WERI-Rb-1 (cell line): ENCODE measurements at regions not wholly inside any gene's neighbourhood (a gene's known extent, or its start where the extent isn't known, plus 50 kb on each side); places are given as distances from the start of the nearest gene placed in this dataset.
"Not testable (repeated sequence)": the region's sequence is repeated elsewhere in the genome, so short reads cannot be mapped to it uniquely, and the experiment has no call there.

Source experiments
- DNase-seq: peaks from one replicate; pipeline ENCODE4 v3.0.0-alpha.2; 2020
- H3K27ac ChIP-seq: fragments of 250-450 bp; sonication (Bioruptor Pico); 2 replicates; pipeline ENCODE4 v1.5.1; 2020; ENCODE audit warnings: mild to moderate bottlenecking, moderate library complexity
- H3K27me3 ChIP-seq: fragments of 250-450 bp; sonication (Bioruptor Pico); 2 replicates; pipeline ENCODE4 v1.5.1; 2021; ENCODE audit warnings: mild to moderate bottlenecking, low read depth, moderate library complexity; ENCODE audit not compliant: insufficient read depth, severe bottlenecking
- H3K36me3 ChIP-seq: fragments of 250-450 bp; sonication (Bioruptor Pico); 2 replicates; pipeline ENCODE4 v1.5.1; 2020; ENCODE audit warnings: mild to moderate bottlenecking, moderate library complexity
- H3K4me3 ChIP-seq: 2 replicates; pipeline ENCODE4 v1.5.1; 2011; ENCODE audit warnings: low read depth, mild to moderate bottlenecking, control low read depth, low read length
- H3K9me3 ChIP-seq: fragments of 250-450 bp; sonication (Bioruptor Pico); 2 replicates; pipeline ENCODE4 v1.5.1; 2021; ENCODE audit warnings: mild to moderate bottlenecking, moderate library complexity; ENCODE audit not compliant: severe bottlenecking
- TF ChIP-seq, protein P1 (sequence below): IDR thresholded peaks from 2 replicates; pipeline ENCODE4 v1.5.1; 2011; ENCODE audit warnings: low read depth, mild to moderate bottlenecking, control low read depth, inconsistent platforms, low read length

DNA sequence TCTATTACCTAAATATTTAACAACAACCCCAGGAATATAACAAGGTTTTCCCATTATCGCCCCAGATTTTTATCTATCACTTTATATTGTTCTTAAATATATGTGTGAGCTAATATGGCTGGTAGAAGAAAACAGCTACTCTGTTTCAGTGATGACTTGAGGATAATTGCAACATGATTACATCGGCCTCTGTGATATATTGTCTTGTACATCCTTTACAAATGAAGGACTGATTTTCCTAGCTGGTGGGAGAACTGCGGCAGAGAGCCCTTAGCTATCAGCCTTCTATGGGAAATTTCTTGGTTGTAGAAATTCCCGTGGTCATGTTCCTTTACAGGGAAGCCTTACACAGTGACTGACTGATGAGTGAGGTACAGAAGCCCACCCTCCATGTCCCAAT lies 110.9 kb upstream of the ZNF717 start:
- Histone ChIP-seq H3K4me3 (no peak overlapping the region), H3K27ac (no peak overlapping the region), H3K36me3 (no peaks in the 10 kb centered on the region), H3K9me3 (no peaks in the 10 kb centered on the region), H3K27me3 (no peaks in the 10 kb centered on the region)
- no peak for DNase-seq
- TF ChIP-seq, protein P1, sequence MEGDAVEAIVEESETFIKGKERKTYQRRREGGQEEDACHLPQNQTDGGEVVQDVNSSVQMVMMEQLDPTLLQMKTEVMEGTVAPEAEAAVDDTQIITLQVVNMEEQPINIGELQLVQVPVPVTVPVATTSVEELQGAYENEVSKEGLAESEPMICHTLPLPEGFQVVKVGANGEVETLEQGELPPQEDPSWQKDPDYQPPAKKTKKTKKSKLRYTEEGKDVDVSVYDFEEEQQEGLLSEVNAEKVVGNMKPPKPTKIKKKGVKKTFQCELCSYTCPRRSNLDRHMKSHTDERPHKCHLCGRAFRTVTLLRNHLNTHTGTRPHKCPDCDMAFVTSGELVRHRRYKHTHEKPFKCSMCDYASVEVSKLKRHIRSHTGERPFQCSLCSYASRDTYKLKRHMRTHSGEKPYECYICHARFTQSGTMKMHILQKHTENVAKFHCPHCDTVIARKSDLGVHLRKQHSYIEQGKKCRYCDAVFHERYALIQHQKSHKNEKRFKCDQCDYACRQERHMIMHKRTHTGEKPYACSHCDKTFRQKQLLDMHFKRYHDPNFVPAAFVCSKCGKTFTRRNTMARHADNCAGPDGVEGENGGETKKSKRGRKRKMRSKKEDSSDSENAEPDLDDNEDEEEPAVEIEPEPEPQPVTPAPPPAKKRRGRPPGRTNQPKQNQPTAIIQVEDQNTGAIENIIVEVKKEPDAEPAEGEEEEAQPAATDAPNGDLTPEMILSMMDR: no peak

DNA sequence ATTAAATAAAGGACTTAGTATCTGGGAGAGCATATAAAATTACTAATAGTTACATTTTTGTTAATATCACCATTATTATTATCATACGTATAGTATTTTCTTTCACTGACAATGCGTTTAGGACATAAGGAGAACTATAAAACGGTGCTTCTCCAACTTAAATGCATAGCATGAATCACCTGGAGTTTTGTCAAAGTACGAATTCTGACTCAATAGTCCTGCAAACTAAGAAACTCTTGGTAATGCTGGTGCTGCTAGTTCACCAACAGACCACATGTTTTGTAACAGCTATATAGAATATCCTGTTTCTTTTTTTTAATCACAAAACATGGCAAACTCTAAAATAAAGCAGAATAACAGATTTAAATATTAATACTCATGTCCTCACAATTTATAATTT lies 116.1 kb upstream of the ZNF717 start:
- not testable (repeated sequence) for DNase-seq, H3K27ac ChIP-seq, H3K4me3 ChIP-seq, H3K36me3 ChIP-seq, H3K27me3 ChIP-seq, H3K9me3 ChIP-seq

DNA sequence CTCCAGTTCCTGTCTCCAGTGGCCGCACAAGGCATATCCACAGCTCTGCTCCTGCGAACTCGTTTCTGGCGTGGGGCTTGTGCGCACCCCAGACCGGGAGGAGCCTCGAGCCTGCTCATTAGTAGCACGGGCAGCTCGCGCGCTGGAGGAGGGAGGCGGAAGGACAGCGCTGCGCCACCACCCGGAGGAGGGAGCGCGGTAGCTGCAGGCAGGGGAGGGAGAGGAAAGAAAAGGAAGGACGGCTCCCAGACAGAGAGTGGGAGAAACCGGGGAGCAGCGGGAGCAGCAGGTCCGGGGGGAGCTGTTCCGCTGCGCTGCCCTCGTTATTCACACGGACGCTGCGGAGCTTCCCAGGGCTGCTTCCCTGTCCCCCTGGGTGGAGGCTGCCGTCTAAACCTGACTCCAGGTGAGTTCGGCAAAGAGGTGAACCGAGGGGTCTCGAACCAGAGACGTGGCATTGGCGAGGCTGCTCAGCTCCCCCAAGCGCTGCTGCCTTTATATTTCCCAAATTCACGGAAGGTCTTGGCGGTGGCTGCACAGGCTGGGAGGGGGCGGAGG lies 121.3 kb upstream of the ZNF717 start:
- no peaks in the 10 kb centered on the region for H3K36me3 ChIP-seq
- H3K9me3 ChIP-seq: no peaks in the 10 kb centered on the region
- TF ChIP-seq, protein P1: peak; percentile 64
- H3K27ac ChIP-seq: no peak overlapping the region
- peak; percentile 90 for DNase-seq
- H3K4me3 ChIP-seq: peak overlapping the region; percentile 74
- H3K27me3 ChIP-seq: no peaks in the 10 kb centered on the region

DNA sequence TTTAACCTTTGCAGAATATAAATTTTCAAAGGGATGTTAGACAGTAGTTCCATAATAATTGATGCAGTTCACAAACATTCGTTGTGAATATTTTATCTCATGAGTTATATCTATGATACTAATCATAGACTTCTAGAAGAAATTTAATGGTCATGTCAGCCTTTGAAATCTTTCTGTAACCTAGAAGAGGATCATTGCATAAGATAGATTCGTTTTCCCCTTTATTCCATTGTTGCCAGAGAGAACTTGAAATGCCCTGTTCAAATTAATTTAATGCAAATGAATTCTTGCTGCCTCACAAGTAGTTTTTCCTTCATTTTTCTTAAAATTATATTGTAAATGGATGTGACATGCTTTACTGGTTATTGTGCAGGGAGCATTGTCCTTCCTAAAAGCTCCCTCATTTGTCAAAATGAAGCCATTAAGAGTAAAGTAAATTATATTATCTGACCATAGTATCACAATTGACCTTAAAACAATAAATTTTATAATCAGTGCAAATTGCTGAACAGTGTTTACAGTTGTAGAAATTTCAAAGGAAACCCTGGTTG lies 128.5 kb upstream of the ZNF717 start:
- H3K9me3 ChIP-seq: no peaks in the 10 kb centered on the region
- no peak overlapping the region for H3K27ac ChIP-seq
- TF ChIP-seq, protein P1: no peak
- H3K36me3 ChIP-seq: no peaks in the 10 kb centered on the region
- no peak overlapping the region for H3K4me3 ChIP-seq
- no peak for DNase-seq
- H3K27me3 ChIP-seq: no peaks in the 10 kb centered on the region

DNA sequence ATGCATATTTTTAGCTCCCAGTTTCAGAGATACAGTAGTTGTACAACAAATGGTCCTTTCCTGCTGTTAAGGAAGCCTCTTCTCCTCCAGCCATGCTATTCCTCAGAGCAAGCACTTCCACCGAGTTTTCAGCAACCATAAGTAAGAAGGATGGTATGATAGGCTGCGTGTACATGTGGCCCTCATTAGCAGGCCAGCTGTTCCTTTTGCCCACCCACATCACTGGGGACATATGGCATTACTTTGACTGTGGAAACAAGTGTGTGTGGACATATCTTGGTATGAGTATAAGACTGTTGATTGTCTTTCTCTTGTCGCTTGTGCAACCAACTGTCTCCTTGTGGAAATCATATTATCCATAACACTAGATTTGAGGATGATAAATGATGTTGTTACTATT lies 129.4 kb upstream of the ZNF717 start:
- H3K27ac ChIP-seq, H3K36me3 ChIP-seq, H3K9me3 ChIP-seq, DNase-seq, H3K27me3 ChIP-seq, H3K4me3 ChIP-seq: not testable (repeated sequence)

DNA sequence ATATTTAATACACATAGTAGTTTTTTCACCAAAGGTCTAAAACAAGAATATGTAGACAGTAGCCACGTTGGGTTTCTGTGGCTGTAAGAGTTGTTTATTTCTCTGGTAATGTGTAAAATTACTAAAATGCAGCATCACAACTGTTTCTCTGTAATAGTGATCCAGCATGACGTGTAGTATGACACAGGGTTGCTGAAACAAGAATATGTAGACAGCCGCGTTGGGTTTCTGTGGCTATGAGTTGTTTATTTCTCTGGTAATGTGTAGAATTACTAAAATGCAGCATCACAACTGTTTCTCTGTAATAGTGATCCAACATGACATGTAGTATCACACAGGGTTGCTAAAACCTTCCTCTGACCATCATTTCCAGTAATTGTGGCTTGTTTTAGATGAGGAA lies 153.6 kb upstream of the ZNF717 start:
- H3K9me3 ChIP-seq: no peaks in the 10 kb centered on the region
- no peak overlapping the region for H3K4me3 ChIP-seq
- no peak for DNase-seq
- H3K27me3 ChIP-seq: no peaks in the 10 kb centered on the region
- no peaks in the 10 kb centered on the region for H3K36me3 ChIP-seq
- no peak overlapping the region for H3K27ac ChIP-seq
- TF ChIP-seq, protein P1: no peak

DNA sequence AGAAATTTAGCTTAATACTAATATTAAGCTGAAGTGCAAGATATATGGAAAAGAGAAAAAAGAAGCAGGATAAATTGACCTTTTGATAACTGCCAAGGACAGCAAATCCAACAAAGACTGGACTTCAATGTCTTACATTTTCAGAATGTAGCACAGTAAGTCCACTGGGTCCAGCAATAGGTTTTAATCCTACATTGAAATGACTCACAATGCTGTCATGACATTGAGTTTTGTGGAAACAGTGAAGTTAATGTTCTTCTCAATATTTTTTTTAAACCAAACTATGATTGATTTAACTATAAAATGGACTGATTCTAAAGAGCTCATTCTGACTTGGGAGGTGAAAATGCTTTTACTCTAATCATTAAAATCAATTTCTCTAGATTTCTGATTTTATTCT lies 166.6 kb upstream of the ZNF717 start:
- H3K9me3 ChIP-seq: no peaks in the 10 kb centered on the region
- TF ChIP-seq, protein P1: no peak
- no peak for DNase-seq

DNA sequence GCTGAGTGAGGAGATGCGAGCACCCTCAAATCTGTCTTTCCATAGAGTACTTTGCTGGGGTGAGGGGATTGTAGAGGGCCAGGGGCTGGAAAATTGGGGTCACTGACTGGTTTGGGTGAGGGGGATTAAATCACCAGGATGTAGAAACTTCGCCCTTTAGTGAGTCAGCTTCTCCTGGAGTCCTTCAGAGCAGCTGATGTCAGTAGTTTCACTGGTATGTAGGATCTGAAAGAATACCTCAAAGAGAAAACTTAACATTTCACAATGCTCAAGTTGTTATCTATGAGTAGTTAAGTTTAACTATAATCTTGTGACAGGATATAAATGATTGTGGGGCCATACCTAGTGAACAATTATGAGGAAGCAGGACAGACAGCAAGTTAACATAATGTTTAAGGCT lies 174.7 kb upstream of the ZNF717 start:
- not testable (repeated sequence) for DNase-seq, H3K4me3 ChIP-seq, H3K27ac ChIP-seq, H3K27me3 ChIP-seq, H3K36me3 ChIP-seq, H3K9me3 ChIP-seq

More for the DNA sequence above, 166.6 kb upstream of the ZNF717 start:
- Histone ChIP-seq H3K4me3 (no peak overlapping the region), H3K27ac (no peak overlapping the region), H3K27me3 (no peaks in the 10 kb centered on the region), H3K36me3 (no peaks in the 10 kb centered on the region)

DNA sequence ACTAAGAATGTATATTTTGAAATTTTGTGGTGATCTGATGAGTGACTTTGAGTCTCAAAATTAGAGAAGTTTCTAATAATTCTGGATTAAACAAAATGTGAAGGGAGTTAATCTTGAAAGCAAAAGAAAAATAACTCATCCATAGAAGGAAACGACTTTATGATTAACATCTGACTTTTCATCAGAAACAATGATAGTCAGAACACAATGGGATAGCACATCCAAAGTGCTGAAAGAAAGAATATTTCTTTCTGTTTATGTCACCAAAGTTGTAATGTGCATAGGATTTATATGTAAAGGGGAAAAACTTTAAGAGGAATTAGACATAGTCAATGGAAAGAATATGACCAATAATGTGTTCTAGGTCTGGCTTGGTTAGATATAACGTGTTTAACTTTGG lies 176.7 kb upstream of the ZNF717 start:
- DNase-seq, H3K4me3 ChIP-seq, H3K27ac ChIP-seq, H3K9me3 ChIP-seq, H3K36me3 ChIP-seq, H3K27me3 ChIP-seq: not testable (repeated sequence)
